Aorta (tissue), 5 donors: ENCODE measurements at regions not wholly inside any gene's neighbourhood (a gene's known extent, or its start where the extent isn't known, plus 50 kb on each side); places are given as distances from the start of the nearest gene placed in this dataset.
"Not testable (repeated sequence)": the region's sequence is repeated elsewhere in the genome, so short reads cannot be mapped to it uniquely, and the experiment has no call there.

ENCODE experiments used
- ATAC-seq: fragments of 200-7000 bp; cut with Tn5 transposase; one replicate; pipeline ENCODE4 v1.9.1; 2022; ENCODE audit warnings: moderate library complexity; ENCODE audit not compliant: low FRiP score
- DNase-seq, 2 donors: peaks; one replicate each; pipeline ENCODE4 v3.0.0-alpha.2; 2020
- H3K27ac ChIP-seq, 2 donors: one replicate each; pipeline ENCODE4 v1.5.1; 2013; ENCODE audit warnings: low read length in 2 of 2, mild to moderate bottlenecking in 2 of 2, moderate library complexity in 2 of 2, control low read depth in 1 of 2, inconsistent platforms in 1 of 2, low read depth in 1 of 2
- H3K27me3 ChIP-seq, 2 donors: one replicate each; pipeline ENCODE4 v1.6.1; 2013; ENCODE audit warnings: control low read depth in 1 of 2, low read length in 1 of 2, mild to moderate bottlenecking in 1 of 2, moderate library complexity in 1 of 2; ENCODE audit not compliant: insufficient read depth in 2 of 2, control insufficient read depth in 1 of 2
- H3K36me3 ChIP-seq, 2 donors: one replicate each; pipeline ENCODE4 v1.6.1; 2013; ENCODE audit warnings: control low read depth in 1 of 2, low read length in 1 of 2, mild to moderate bottlenecking in 1 of 2; ENCODE audit not compliant: insufficient read depth in 2 of 2, control insufficient read depth in 1 of 2
- H3K4me1 ChIP-seq, 2 donors: one replicate each; pipeline ENCODE4 v1.6.1; 2013; ENCODE audit warnings: low read length in 2 of 2, control low read depth in 1 of 2, mild to moderate bottlenecking in 1 of 2, moderate library complexity in 1 of 2; ENCODE audit not compliant: insufficient read depth in 2 of 2, control insufficient read depth in 1 of 2
- H3K4me3 ChIP-seq, 2 donors: one replicate each; pipeline ENCODE4 v1.5.1; 2013; ENCODE audit warnings: low read length in 2 of 2, control low read depth in 1 of 2, mild to moderate bottlenecking in 1 of 2
- H3K9me3 ChIP-seq: one replicate; pipeline ENCODE4 v1.6.1; 2013; ENCODE audit warnings: mild to moderate bottlenecking, low read length; ENCODE audit not compliant: control insufficient read depth
- WGBS, 2 donors: extraction: QIAGEN DNeasy Blood & Tissue Kit; methylation state at CpG; one replicate each; pipeline ENCODE4 v1.1.7; 2013; 5-methylcytosine and 5-hydroxymethylcytosine counted together
- intact Hi-C, 2 donors: fragments of 100-400 bp; cut with DNase I; formaldehyde crosslinking; loops; one replicate each; pipeline versions ENCODE4 v1.14.2 to v1.15.0; 2022
- donor health status: healthy with polysubstance abuse.
- donor health status: Bipolar disorder and iron deficiency.
- donor health status: DM: no; HTN: no; CAD: no.
- donor health status: DM: no; HTN: no; CAD: no.
- donor health status: DM: yes; HTN: yes; CAD: no.

DNA sequence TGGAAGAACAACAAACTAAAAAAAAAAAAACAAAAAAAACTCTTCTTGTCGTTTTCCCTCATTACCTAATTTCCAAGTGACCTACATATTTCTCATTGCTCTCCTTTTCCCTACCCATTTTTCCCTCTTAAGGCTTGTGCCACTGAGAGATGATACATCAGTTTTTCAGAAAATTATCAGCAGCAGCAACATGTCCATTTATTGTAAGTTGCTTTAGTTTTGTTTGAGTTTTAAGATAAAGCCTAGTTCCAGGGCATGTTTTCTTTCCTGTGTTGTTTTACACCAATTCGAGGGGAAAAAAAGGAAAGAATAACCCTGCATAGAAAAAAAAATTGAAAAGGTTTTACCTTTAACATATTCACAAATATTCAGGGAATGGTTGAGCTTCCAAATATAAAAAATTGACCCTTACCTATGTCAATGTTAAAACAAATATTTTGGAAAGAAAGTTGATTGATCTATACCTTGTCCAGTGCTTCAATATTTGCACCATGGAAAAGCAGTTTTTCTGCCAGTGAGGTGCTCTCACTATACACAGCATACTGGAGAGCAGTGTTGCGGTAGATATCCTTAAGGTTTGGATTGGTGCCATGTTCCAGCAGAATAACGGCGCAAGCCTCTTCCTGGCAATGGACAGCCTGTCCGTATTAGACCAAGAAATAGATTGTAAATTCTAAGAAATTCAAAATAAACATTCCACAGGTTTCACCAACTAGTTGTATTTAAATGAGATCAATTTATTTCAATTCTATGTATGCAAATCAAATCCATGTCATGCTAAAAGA is 537.9 kb upstream of the DEFB115 start:
- H3K36me3 ChIP-seq, ATAC-seq, intact Hi-C loops, H3K4me3 ChIP-seq, H3K4me1 ChIP-seq, H3K27me3 ChIP-seq, H3K9me3 ChIP-seq, H3K27ac ChIP-seq, DNase-seq: not testable (repeated sequence)
- WGBS, 2 donors = 55 to 63% methylated on average over 6 of the region's 6 CpGs

DNA sequence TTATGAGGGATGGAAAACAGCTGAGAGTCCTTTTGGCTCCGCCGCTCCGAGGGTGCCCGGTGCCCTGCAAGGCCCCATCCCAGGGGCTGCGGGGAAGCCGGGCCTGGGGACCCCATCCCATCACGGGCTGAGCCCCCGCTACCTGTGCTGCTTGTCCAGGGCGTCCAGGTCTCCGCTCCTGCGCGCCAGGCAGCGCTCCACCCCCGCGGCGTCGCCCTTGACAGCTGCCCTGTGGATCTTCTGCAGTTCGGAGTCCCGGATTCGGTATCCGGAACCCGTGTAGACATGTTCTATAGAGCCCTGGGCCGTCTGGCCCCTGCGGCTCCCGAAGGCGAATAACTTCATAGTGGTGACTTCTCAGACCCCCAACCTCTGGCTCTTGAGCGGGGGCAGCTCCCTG is 534.0 kb upstream of the DEFB115 start:
- H3K9me3 ChIP-seq, H3K36me3 ChIP-seq, H3K27me3 ChIP-seq, H3K27ac ChIP-seq, DNase-seq, H3K4me3 ChIP-seq, H3K4me1 ChIP-seq, intact Hi-C loops, ATAC-seq: not testable (repeated sequence)
- WGBS, 2 donors = 8 to 25% methylated on average over 15 to 27 of the region's 27 CpGs

- ATAC-seq, H3K9me3 ChIP-seq, H3K36me3 ChIP-seq, intact Hi-C loops, H3K27me3 ChIP-seq, H3K4me3 ChIP-seq, H3K27ac ChIP-seq, H3K4me1 ChIP-seq: not testable (repeated sequence)
- WGBS, 2 donors = 13 to 19% methylated on average over 46 to 51 of the region's 51 CpGs
- DNase-seq = peak in 1 of 2 donors; percentile 41
These were observed 533.4 kb upstream of the DEFB115 start for GRCh38 chr20:30723934-30724687.

GRCh38 chr20:30724688-30725074 is 532.8 kb upstream of the DEFB115 start:
- WGBS, 2 donors = 59 to 66% methylated on average over 23 to 24 of the region's 24 CpGs
- H3K9me3 ChIP-seq, H3K27ac ChIP-seq, DNase-seq, ATAC-seq, H3K4me3 ChIP-seq, H3K36me3 ChIP-seq, H3K4me1 ChIP-seq, intact Hi-C loops, H3K27me3 ChIP-seq: not testable (repeated sequence)

GRCh38 chr20:30725188-30725587 is 532.3 kb upstream of the DEFB115 start:
- H3K4me3 ChIP-seq = not testable (repeated sequence)

DNA sequence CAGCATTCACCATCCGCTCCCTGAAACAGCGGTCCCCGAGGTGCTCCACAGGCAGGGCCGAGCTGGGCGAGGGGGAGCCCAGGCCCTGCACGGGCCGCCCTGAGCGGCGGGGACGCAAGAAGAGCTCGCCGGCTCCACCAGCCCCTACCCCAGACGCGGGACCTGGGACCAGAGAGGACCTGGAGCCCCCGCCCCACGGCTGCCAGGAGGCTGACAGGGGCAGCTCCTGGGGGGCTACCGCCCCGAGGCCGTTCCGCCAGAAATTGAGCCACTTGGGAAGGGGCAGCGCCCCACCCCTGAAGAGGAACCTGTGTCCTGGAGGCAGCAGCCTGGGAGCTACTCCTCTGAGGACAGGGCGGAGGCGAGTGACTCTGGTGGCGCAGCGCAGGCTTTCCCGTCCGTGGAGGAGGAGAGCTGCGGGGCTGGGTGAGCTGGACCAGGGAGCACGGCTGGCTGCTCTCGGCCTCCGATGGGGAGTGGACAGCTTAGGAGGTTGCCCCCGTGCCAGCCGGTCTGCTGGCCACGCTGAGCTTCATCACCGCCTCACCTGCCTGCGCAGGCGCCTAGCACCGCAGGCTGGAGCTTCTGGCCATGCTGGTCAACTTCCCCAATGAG is 529.1 kb upstream of the DEFB115 start:
- H3K27ac ChIP-seq, H3K27me3 ChIP-seq, DNase-seq, intact Hi-C loops, ATAC-seq, H3K4me1 ChIP-seq, H3K36me3 ChIP-seq, H3K9me3 ChIP-seq, H3K4me3 ChIP-seq: not testable (repeated sequence)
- 85 to 93% methylated on average over 28 to 38 of the region's 38 CpGs for WGBS, 2 donors

More at GRCh38 chr20:30725188-30725587, 532.3 kb upstream of the DEFB115 start:
- H3K9me3 ChIP-seq, ATAC-seq, intact Hi-C loops, H3K36me3 ChIP-seq, H3K27me3 ChIP-seq, H3K27ac ChIP-seq, DNase-seq, H3K4me1 ChIP-seq: not testable (repeated sequence)
- WGBS, 2 donors = 80 to 81% methylated on average over 19 of the region's 19 CpGs
